Lung microvascular endothelial cell (primary cell): ENCODE measurements at regions not wholly inside any gene's neighbourhood (a gene's known extent, or its start where the extent isn't known, plus 50 kb on each side); places are given as distances from the start of the nearest gene placed in this dataset.

Source experiments
- DNase-seq, 2 donors: peaks; one replicate each; pipeline versions ENCODE4 v3.0.0 to v3.0.0-alpha.2; 2010; ENCODE audit warnings: low read depth in 2 of 2

DNA sequence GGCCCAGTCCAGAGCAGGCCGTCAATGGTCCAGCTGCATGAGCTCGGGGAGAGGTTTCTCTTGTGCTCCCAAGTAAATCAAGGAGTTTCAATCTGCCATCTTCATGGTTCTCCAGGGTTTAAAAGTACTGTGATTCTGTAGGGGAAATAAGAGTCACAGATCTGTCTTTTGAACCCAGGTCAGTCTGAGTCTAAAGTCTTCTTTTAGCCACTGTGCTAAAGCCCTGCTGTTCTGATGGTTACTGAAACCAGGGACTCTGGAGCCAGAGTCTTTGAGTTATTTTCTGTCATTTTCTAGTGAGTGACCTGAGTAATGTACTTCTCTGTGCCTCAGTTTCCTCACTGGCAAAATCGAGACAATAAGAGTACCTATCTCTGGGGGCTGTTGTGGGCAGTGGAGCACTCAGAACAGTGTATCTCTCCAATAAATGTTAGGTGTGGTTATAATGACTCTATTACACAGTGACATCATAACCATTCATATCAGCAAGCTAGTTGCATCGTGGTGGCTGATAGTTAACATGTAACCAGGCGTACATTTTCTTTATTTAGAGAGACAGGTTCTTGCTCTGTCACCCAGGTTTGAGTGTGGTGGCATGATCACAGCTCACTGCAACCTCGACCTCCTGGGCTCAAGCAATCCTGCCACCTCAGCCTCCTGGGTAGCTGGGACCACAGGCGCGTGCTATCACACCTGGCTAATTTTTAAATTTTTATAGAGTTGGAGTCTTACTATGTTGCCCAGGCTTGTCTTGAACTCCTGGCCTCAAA, 74.6 kb upstream of the KCNG1 start:
- no peak for DNase-seq

DNA sequence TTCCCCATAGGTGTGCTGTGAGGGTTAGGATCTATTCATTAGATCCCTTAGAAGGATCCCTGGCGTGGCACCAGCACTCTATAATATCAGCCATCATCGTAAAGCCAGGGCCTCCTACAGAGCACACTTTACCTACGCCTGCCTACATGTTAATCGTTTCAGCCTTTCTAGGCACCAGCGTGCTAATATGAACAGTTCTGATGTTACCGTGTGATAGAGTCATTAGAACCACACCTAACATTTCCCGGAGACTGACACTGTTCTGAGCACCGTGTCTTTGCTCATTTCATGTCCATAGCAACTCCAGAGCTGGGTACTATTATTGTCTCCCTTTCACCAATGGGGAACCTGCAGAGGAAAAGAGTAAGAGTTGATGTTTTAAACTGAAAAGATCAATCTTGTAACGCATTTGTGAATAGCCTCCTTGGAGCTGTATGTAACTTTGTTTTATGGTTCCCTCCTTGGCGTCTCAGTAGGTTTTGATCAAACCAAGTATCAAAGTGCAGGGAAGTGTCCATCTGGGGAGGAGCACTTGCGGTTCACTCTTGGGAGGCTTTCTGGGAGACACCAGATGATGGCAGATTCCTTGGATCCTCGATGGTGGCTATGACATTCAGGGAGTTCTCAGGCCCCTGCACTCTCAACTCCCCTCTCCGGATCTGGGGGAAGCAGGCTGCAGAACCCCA, 73.8 kb upstream of the KCNG1 start:
- no peak for DNase-seq

GRCh38 chr20:51095633-51096521, 73.0 kb upstream of the KCNG1 start:
- no peak for DNase-seq

DNA sequence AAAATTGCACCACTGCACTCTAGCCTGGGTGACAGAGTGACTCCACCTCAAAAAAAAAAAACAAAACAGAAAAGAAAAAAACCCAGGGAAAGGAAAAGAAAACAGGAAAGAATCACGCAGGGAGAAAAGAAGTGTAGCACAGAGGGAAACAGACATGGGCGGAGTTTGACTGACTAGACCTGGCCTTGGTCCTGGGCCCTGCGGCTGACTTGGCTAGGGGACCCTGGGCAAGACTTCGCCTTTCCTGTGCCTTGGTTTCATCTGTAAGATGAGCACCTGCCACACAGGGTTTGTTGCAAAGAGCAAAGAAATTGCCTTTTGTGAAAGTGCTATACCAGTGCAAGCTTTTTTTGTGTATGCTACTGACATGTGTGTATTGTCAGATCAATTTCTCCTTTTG, 71.3 kb upstream of the KCNG1 start:
- no peak for DNase-seq

DNA sequence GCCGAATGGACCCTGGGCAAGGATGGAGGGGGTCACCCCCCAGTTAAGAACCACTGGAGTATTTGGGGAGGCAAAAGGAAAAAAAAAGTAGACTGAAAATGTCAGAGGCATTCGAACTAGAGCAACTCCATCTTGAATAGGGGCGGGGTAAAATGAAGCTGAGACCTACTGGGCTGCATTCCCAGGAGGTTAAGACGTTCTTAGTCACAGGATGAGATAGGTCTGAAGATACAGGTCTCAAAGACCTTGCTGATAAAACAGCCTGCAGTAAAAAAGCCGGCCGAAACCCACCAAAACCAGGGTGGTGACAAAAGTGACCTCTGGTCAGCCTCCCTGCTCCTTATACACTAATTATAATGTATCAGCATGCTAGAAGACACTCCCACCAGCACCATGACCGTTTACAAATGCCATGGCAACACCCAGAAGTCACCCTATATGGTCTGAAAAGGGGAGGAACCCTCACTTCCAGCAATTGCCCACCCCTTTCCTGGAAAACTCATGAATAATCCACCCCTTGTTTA, 70.4 kb upstream of the KCNG1 start:
- DNase-seq = no peak

- DNase-seq = no peak
Measured at GRCh38 chr20:51092338-51092737, 69.4 kb upstream of the KCNG1 start.

- no peak for DNase-seq
Measured at GRCh38 chr20:51091406-51092195, 68.7 kb upstream of the KCNG1 start.

GRCh38 chr20:51089840-51090239, 66.9 kb upstream of the KCNG1 start:
- DNase-seq = no peak

- no peak for DNase-seq
Measured at GRCh38 chr20:51089272-51089781, 66.4 kb upstream of the KCNG1 start.

GRCh38 chr20:51087266-51087665, 64.4 kb upstream of the KCNG1 start:
- DNase-seq = no peak

DNA sequence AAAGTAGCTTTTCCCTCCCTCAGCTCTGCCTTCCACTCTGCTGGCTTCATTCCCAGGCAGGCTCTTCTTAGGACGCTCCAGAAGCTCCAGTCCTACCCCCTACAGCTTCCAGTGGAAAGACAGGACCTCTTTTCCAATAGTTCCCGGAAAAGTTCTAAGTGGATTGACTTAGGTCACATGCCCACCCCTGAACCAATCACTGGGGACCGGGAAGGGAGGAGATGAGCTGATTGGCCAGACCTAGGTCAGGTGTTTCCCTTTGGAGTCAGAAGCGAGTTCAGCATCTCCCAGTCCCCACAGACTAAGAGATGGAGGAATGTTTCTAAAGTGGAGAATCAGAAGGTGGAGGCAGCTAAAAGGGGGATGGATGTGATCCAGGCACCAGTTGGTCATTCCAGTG, 62.9 kb upstream of the KCNG1 start:
- DNase-seq = no peak

GRCh38 chr20:51084593-51085377, 61.9 kb upstream of the KCNG1 start:
- DNase-seq = no peak

GRCh38 chr20:51083447-51083846, 60.5 kb upstream of the KCNG1 start:
- no peak for DNase-seq

DNA sequence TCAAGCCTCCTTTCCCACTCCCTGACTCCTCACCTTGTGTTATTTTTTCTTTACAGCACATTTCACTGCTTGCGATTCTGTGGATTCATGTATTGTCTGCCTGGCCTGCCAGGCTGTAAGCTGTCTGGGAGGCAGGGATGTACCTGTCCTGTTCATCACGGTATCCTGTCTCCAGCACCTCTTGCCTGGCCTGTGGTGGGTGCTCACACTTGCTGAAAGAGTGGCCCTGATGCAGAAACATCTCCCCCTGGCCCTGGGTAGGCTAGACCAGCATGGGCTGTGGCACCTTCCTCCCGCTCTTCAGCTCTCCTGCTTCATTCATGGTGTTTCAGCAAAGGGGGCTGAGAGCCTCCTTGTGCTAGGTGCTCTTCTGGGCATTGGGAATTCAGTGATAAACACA, 60.1 kb upstream of the KCNG1 start:
- DNase-seq = no peak

DNA sequence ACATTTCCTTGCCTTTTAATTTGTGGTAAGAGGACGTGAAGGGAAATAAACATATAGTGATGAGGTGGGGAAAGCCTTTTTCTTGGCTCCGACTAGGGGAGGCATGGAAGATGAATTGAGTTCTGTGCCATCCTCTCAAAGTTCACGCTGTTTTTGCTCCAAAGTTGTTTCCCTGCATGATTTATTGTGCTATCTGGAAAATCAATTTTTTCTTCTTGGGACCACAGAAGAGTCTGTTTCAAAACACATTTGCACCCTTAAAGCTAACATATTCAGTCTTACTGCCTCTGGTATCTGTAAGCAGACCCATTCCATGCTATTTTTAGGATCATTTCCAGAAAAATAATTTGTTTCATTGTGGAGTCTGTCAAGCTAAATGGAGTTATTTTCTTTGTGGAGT, 57.6 kb upstream of the KCNG1 start:
- DNase-seq = no peak

GRCh38 chr20:51079488-51079887, 56.6 kb upstream of the KCNG1 start:
- no peak for DNase-seq

GRCh38 chr20:51077686-51078060, 54.8 kb upstream of the KCNG1 start:
- no peak for DNase-seq

- DNase-seq = no peak
Measured at GRCh38 chr20:51076786-51077685, 54.1 kb upstream of the KCNG1 start.

DNA sequence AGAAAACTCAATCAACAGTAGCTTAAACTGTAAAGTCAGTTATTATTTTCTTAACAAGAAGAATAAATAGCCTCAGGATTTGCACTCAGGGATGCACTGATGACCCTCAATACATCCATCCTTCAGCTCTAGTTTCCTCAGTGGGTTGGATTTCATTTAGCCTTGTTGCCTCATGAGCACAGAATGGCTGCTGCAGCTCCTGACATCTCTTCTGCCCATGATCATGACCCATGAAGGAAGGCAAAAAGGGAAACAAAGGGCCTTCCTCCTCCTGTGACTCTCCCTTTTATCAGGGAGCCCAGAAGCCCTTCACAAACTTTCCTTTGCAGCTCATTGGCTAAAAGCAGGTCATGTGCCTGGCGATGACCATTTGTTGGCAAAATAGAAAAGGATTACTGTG, 51.2 kb upstream of the KCNG1 start:
- no peak for DNase-seq
